Osteocyte (in vitro differentiated cells): ENCODE measurements at regions not wholly inside any gene's neighbourhood (a gene's known extent, or its start where the extent isn't known, plus 50 kb on each side); places are given as distances from the start of the nearest gene placed in this dataset.

Experiments
- DNase-seq: peaks from one replicate; pipeline ENCODE4 v3.0.0; 2021; ENCODE audit warnings: mixed read lengths; ENCODE audit not compliant: unreplicated experiment; ENCODE audit errors: extremely low spot score
- H3K27ac Mint-ChIP-seq: one replicate; pipeline ENCODE4 v1.8.0; 2021; ENCODE audit warnings: mild to moderate bottlenecking, mixed read lengths; ENCODE audit not compliant: unreplicated experiment
- H3K27me3 Mint-ChIP-seq: one replicate; pipeline ENCODE4 v1.8.0; 2021; ENCODE audit warnings: mixed read lengths; ENCODE audit not compliant: unreplicated experiment
- H3K36me3 Mint-ChIP-seq: one replicate; pipeline ENCODE4 v1.8.0; 2021; ENCODE audit warnings: mixed read lengths; ENCODE audit not compliant: unreplicated experiment
- H3K4me1 Mint-ChIP-seq: one replicate; pipeline ENCODE4 v1.8.0; 2021; ENCODE audit warnings: mixed read lengths; ENCODE audit not compliant: unreplicated experiment
- H3K4me3 Mint-ChIP-seq: one replicate; pipeline ENCODE4 v1.8.0; 2021; ENCODE audit warnings: mild to moderate bottlenecking, moderate library complexity, mixed read lengths; ENCODE audit not compliant: unreplicated experiment
- H3K9me3 Mint-ChIP-seq: one replicate; pipeline ENCODE4 v1.8.0; 2021; ENCODE audit warnings: mixed read lengths; ENCODE audit not compliant: unreplicated experiment
- CTCF ChIP-seq: fragments of 200-600 bp; sonication (generic); IDR thresholded peaks from 2 replicates; pipeline ENCODE4 v1.5.0; 2021; ENCODE audit warnings: antibody characterized with exemption, mild to moderate bottlenecking, moderate library complexity

GRCh38 chr3:157660847-157661246, 157.6 kb upstream of the VEPH1 start:
- Mint-ChIP-seq H3K27ac (no peak overlapping the region), H3K36me3 (no peaks in the 10 kb centered on the region), H3K9me3 (no peaks in the 10 kb centered on the region), H3K4me3 (no peak overlapping the region), H3K27me3 (peaks cover 33% of the 10 kb centered on the region), H3K4me1 (no peaks in the 10 kb centered on the region)
- no peak for TF ChIP-seq CTCF
- DNase-seq = no peak

- no peaks in the 10 kb centered on the region for H3K36me3 Mint-ChIP-seq
- H3K27me3 Mint-ChIP-seq = peaks cover 33% of the 10 kb centered on the region
- no peak overlapping the region for H3K4me3 Mint-ChIP-seq
- no peak for TF ChIP-seq CTCF
- H3K4me1 Mint-ChIP-seq = no peaks in the 10 kb centered on the region
- H3K9me3 Mint-ChIP-seq = no peaks in the 10 kb centered on the region
- no peak overlapping the region for H3K27ac Mint-ChIP-seq
- DNase-seq = no peak
Measured at GRCh38 chr3:157652366-157652765, 149.2 kb upstream of the VEPH1 start.

- Mint-ChIP-seq H3K27ac (no peak overlapping the region), H3K4me3 (no peak overlapping the region), H3K27me3 (peaks cover 30% of the 10 kb centered on the region), H3K36me3 (no peaks in the 10 kb centered on the region), H3K4me1 (no peaks in the 10 kb centered on the region), H3K9me3 (no peaks in the 10 kb centered on the region)
- DNase-seq = no peak
- TF ChIP-seq CTCF = no peak
Measured at GRCh38 chr3:157650699-157651098, 147.5 kb upstream of the VEPH1 start.

- TF ChIP-seq CTCF = no peak
- no peaks in the 10 kb centered on the region for H3K4me1 Mint-ChIP-seq
- no peak for DNase-seq
- no peak overlapping the region for H3K4me3 Mint-ChIP-seq
- H3K9me3 Mint-ChIP-seq = no peaks in the 10 kb centered on the region
- H3K27me3 Mint-ChIP-seq = peaks cover 34% of the 10 kb centered on the region
- no peak overlapping the region for H3K27ac Mint-ChIP-seq
- no peaks in the 10 kb centered on the region for H3K36me3 Mint-ChIP-seq
Measured at GRCh38 chr3:157650172-157650571, 147.0 kb upstream of the VEPH1 start.

GRCh38 chr3:157649511-157649910, 146.3 kb upstream of the VEPH1 start:
- no peaks in the 10 kb centered on the region for H3K4me1 Mint-ChIP-seq
- no peak overlapping the region for H3K4me3 Mint-ChIP-seq
- no peaks in the 10 kb centered on the region for H3K36me3 Mint-ChIP-seq
- H3K9me3 Mint-ChIP-seq = no peaks in the 10 kb centered on the region
- H3K27me3 Mint-ChIP-seq = peaks cover 39% of the 10 kb centered on the region
- no peak for DNase-seq
- TF ChIP-seq CTCF = no peak
- H3K27ac Mint-ChIP-seq = no peak overlapping the region
